ENCODE measurements at regions not wholly inside any gene's neighbourhood (a gene's known extent, or its start where the extent isn't known, plus 50 kb on each side); places are given as distances from the start of the nearest gene placed in this dataset.

GRCh38 chr14:27175489-27175888 is 577.7 kb upstream of the NOVA1 start:
- in situ Hi-C loops (cut with MboI; ENCODE audit: low pct_unique_long_range_greater_than_20kb, low sequenced_read_pairs, unreplicated experiment), result no loop called here
- DNase-seq (ENCODE audit: low spot score), result no peak
- no peak for TF ChIP-seq CTCF (IDR thresholded peaks at IDR 0.05; ENCODE audit: extremely low read depth, insufficient read depth, missing control alignments)

- TF ChIP-seq CTCF (IDR thresholded peaks at IDR 0.05; ENCODE audit: extremely low read depth, insufficient read depth, missing control alignments), result no peak
- no peak for DNase-seq (ENCODE audit: low spot score)
- in situ Hi-C loops (cut with MboI; ENCODE audit: low pct_unique_long_range_greater_than_20kb, low sequenced_read_pairs, unreplicated experiment), result no loop called here
Observed at GRCh38 chr14:27181333-27181732, 583.5 kb upstream of the NOVA1 start.

GRCh38 chr14:27184427-27184826 is 586.6 kb upstream of the NOVA1 start:
- no peak for DNase-seq (ENCODE audit: low spot score)
- in situ Hi-C loops (cut with MboI; ENCODE audit: low pct_unique_long_range_greater_than_20kb, low sequenced_read_pairs, unreplicated experiment), result no loop called here
- TF ChIP-seq CTCF (IDR thresholded peaks at IDR 0.05; ENCODE audit: extremely low read depth, insufficient read depth, missing control alignments), result no peak

- in situ Hi-C loops (cut with MboI; ENCODE audit: low pct_unique_long_range_greater_than_20kb, low sequenced_read_pairs, unreplicated experiment), result no loop called here
- no peak for TF ChIP-seq CTCF (IDR thresholded peaks at IDR 0.05; ENCODE audit: extremely low read depth, insufficient read depth, missing control alignments)
- no peak for DNase-seq (ENCODE audit: low spot score)
Observed at GRCh38 chr14:27186048-27186447, 588.2 kb upstream of the NOVA1 start.

GRCh38 chr14:27187136-27187535 is 589.3 kb upstream of the NOVA1 start:
- in situ Hi-C loops (cut with MboI; ENCODE audit: low pct_unique_long_range_greater_than_20kb, low sequenced_read_pairs, unreplicated experiment), result no loop called here
- no peak for TF ChIP-seq CTCF (IDR thresholded peaks at IDR 0.05; ENCODE audit: extremely low read depth, insufficient read depth, missing control alignments)
- no peak for DNase-seq (ENCODE audit: low spot score)

GRCh38 chr14:27190296-27190695 is 592.5 kb upstream of the NOVA1 start:
- in situ Hi-C loops (cut with MboI; ENCODE audit: low pct_unique_long_range_greater_than_20kb, low sequenced_read_pairs, unreplicated experiment), result no loop called here
- no peak for DNase-seq (ENCODE audit: low spot score)
- TF ChIP-seq CTCF (IDR thresholded peaks at IDR 0.05; ENCODE audit: extremely low read depth, insufficient read depth, missing control alignments), result no peak

- no peak for TF ChIP-seq CTCF (IDR thresholded peaks at IDR 0.05; ENCODE audit: extremely low read depth, insufficient read depth, missing control alignments)
- DNase-seq (ENCODE audit: low spot score), result no peak
- in situ Hi-C loops (cut with MboI; ENCODE audit: low pct_unique_long_range_greater_than_20kb, low sequenced_read_pairs, unreplicated experiment), result no loop called here
Observed at GRCh38 chr14:27199272-27199671, 601.4 kb upstream of the NOVA1 start.
